K562 (cell line): ENCODE measurements at regions not wholly inside any gene's neighbourhood (a gene's known extent, or its start where the extent isn't known, plus 50 kb on each side); places are given as distances from the start of the nearest gene placed in this dataset.

ENCODE experiments used
- ATAC-seq: fragments of 200-7000 bp; cut with Tn5 transposase; 3 replicates; pipeline ENCODE4 v1.9.1; 2020; ENCODE audit warnings: moderate library complexity
- BruUV-seq: library from RNA; stranded (reverse); fragments of 400-500 nt; replicated peaks from 2 replicates; lab custom pipeline; 2021; lab: Mats Ljungman, UMichigan
- CTCF ChIA-PET: fragments of 300-600 bp; formaldehyde crosslinking; extraction: SDS; loops from one replicate; lab custom pipeline; 2021; ENCODE audit warnings: low intra/inter-chr PET ratio; lab: Yijun Ruan, JAX
- POLR2A ChIA-PET: fragments of 300-600, 350-650 bp; sonication (Branson Sonifier 250); formaldehyde crosslinking; extraction: SDS; loops from one replicate; lab custom pipeline; 2021; ENCODE audit warnings: antibody characterized with exemption, inconsistent platforms; lab: Yijun Ruan, JAX
- DNase-seq, 4 experiments: peaks; one replicate each; pipeline versions ENCODE4 v3.0.0 to v3.0.0-alpha.2; 2011 to 2018; ENCODE audit warnings: low spot score in 3 of 4, mixed read lengths in 3 of 4; ENCODE audit errors: extremely low read depth in 1 of 4
- FAIRE-seq: peaks from 2 replicates; lab custom pipeline; 2011; peaks lifted over from hg19 to GRCh38; lab: Jason Lieb, UNC
- H2AFZ ChIP-seq: 2 replicates; pipeline ENCODE4 v1.6.0; 2011; ENCODE audit warnings: low read depth, low read length, control low read depth, inconsistent platforms
- H3K27ac ChIP-seq: fragments of 200-600 bp; 3 replicates; pipeline ENCODE4 v1.8.0; 2011; ENCODE audit warnings: low read depth, mild to moderate bottlenecking, control low read depth, inconsistent platforms, low read length, moderate library complexity, mixed read lengths; ENCODE audit errors: extremely low read depth
- H3K27me3 ChIP-seq, 2 experiments: fragments of 300-600 bp in 1 of 2; 2 replicates in 1 of 2; 3 replicates in 1 of 2; pipeline versions ENCODE4 v1.6.0 to v1.8.0; 2011; ENCODE audit warnings: inconsistent platforms in 2 of 2, low read length in 2 of 2, mild to moderate bottlenecking in 1 of 2, mixed read lengths in 1 of 2, moderate library complexity in 1 of 2; ENCODE audit not compliant: control insufficient read depth in 2 of 2, insufficient read depth in 2 of 2
- H3K36me3 ChIP-seq: fragments of 300-600 bp; 3 replicates; pipeline ENCODE4 v1.8.0; 2011; ENCODE audit warnings: mild to moderate bottlenecking, low read length, inconsistent platforms; ENCODE audit not compliant: control insufficient read depth, insufficient read depth
- H3K4me1 ChIP-seq, 2 experiments: fragments of 200-600 bp in 1 of 2; replicated peaks in 1 of 2; 2 replicates in 1 of 2; 3 replicates in 1 of 2; pipeline versions ENCODE4 v1.5.1 to v1.8.0; 2011; ENCODE audit warnings: inconsistent platforms in 2 of 2, low read length in 2 of 2, mild to moderate bottlenecking in 1 of 2, mixed read lengths in 1 of 2, moderate library complexity in 1 of 2; ENCODE audit not compliant: control insufficient read depth in 2 of 2, insufficient read depth in 2 of 2
- H3K4me2 ChIP-seq: 2 replicates; pipeline ENCODE4 v1.6.1; 2011; ENCODE audit warnings: low read length, control low read depth, inconsistent platforms, mixed read lengths; ENCODE audit not compliant: insufficient read depth
- H3K4me3 ChIP-seq: fragments of 200-600 bp; sonication (generic), shearing (Covaris generic); 2 replicates; pipeline ENCODE4 v1.5.1; 2016; ENCODE audit warnings: control low read depth, inconsistent platforms
- H3K79me2 ChIP-seq: fragments of 200-600 bp; 3 replicates; pipeline ENCODE4 v1.8.0; 2011; ENCODE audit warnings: low read length, inconsistent platforms; ENCODE audit not compliant: control insufficient read depth, insufficient read depth
- H3K9ac ChIP-seq, 2 experiments: 2 replicates each; pipeline versions ENCODE4 v1.6.0 to v1.6.1; 2011; ENCODE audit warnings: low read depth in 2 of 2, low read length in 2 of 2, control low read depth in 1 of 2, inconsistent platforms in 1 of 2, mild to moderate bottlenecking in 1 of 2, mixed read lengths in 1 of 2; ENCODE audit not compliant: insufficient read depth in 1 of 2
- H3K9me1 ChIP-seq: one replicate; pipeline ENCODE4 v1.6.0; 2011; ENCODE audit warnings: inconsistent platforms, mild to moderate bottlenecking, low read length, moderate library complexity; ENCODE audit not compliant: control insufficient read depth, insufficient read depth
- H3K9me3 ChIP-seq: replicated peaks from 2 replicates; pipeline ENCODE4 v1.5.1; 2011; ENCODE audit warnings: low read depth, low read length, inconsistent platforms; ENCODE audit not compliant: control insufficient read depth, insufficient read depth
- H4K20me1 ChIP-seq: replicated peaks from 2 replicates; pipeline ENCODE4 v1.6.1; 2011; ENCODE audit warnings: low read length, inconsistent platforms, mixed read lengths; ENCODE audit not compliant: control insufficient read depth, insufficient read depth
- CGGBP1 ChIP-seq: fragments of 250-450 bp; sonication (Bioruptor Pico); IDR thresholded peaks from 2 replicates; pipeline ENCODE4 v1.9.0; 2021; ENCODE audit warnings: mild to moderate bottlenecking
- EP300 ChIP-seq: IDR thresholded peaks from 2 replicates; pipeline ENCODE4 v1.6.1; 2012; ENCODE audit warnings: low read length, improper control_type of control experiment
- FOS ChIP-seq: IDR thresholded peaks from 3 replicates; pipeline ENCODE4 v1.6.1; 2011; ENCODE audit not compliant: insufficient read length; ENCODE audit errors: extremely low read depth
- HMGN3 ChIP-seq: IDR thresholded peaks from 2 replicates; pipeline ENCODE4 v1.6.1; 2011; ENCODE audit warnings: borderline replicate concordance, low read depth, mild to moderate bottlenecking, mixed read lengths, low read length; ENCODE audit not compliant: insufficient read length; ENCODE audit errors: extremely low read depth
- PKNOX1 ChIP-seq: fragments of 450-650 bp; IDR thresholded peaks from 2 replicates; pipeline ENCODE4 v1.6.1; 2016
- TBP ChIP-seq: optimal IDR thresholded peaks from 2 replicates; pipeline ENCODE3; 2011; ENCODE audit warnings: low read depth, low read length, improper control_type of control experiment
- TCF7L2 ChIP-seq: fragments of 150-350 bp; IDR thresholded peaks from 2 replicates; pipeline ENCODE4 v1.6.1; 2016; ENCODE audit warnings: low read depth, mild to moderate bottlenecking, low read length, moderate library complexity
- TEAD1 ChIP-seq, 2 experiments: fragments of 450-650 bp in 1 of 2; sonication (generic) in 1 of 2; formaldehyde crosslinking; IDR thresholded peaks; 2 replicates each; pipeline versions ENCODE4 v1.4.0 to v1.8.0; 2020 to 2022; ENCODE audit warnings: mild to moderate bottlenecking in 2 of 2, missing genetic modification reagents in 1 of 2
- ZC3H4 ChIP-seq: sonication (generic); formaldehyde crosslinking; IDR thresholded peaks from 2 replicates; pipeline ENCODE4 v1.9.0; 2021; ENCODE audit warnings: missing genetic modification reagents, borderline replicate concordance
- ZKSCAN1 ChIP-seq: fragments of 150-350 bp; IDR thresholded peaks from 2 replicates; pipeline ENCODE4 v1.6.1; 2016; ENCODE audit warnings: low read depth, low read length
- ZNF134 ChIP-seq: fragments of 250-450 bp; sonication (Bioruptor Pico); conservative IDR thresholded peaks from 2 replicates; pipeline ENCODE4 v1.4.0; 2020
- ZNF766 ChIP-seq: fragments of 200-800 bp; sonication (Bioruptor generic); conservative IDR thresholded peaks from 2 replicates; pipeline ENCODE4 v1.6.1; 2016; ENCODE audit warnings: missing genetic modification characterization, missing compliant biosample characterization
- WGBS: fragments of 100-300 bp; shearing (Covaris generic); methylation state at CpG from one replicate; pipeline ENCODE4 v1.1.6; 2016; ENCODE audit warnings: low coverage, mixed read lengths; ENCODE audit not compliant: insufficient coverage; ENCODE audit errors: missing lambda C conversion rate; 5-methylcytosine and 5-hydroxymethylcytosine counted together
- in situ Hi-C: fragments of 300-500 bp; cut with MboI; formaldehyde crosslinking; loops from 4 replicates; pipeline ENCODE4 v1.15.0; 2018; ENCODE audit warnings: inconsistent platforms, mixed read lengths
- intact Hi-C: fragments of 100-400 bp; cut with micrococcal nuclease; formaldehyde crosslinking; loops from 2 replicates; pipeline ENCODE4 v1.14.2; 2022
- TF ChIP-seq, protein P1 (sequence below): fragments of 250-450 bp; sonication (Bioruptor Pico); IDR thresholded peaks from 2 replicates; pipeline ENCODE4 v1.5.0; 2020; ENCODE audit warnings: mild to moderate bottlenecking, borderline replicate concordance
- TF ChIP-seq, protein P2 (sequence below): IDR thresholded peaks from 3 replicates; pipeline ENCODE4 v1.6.1; 2011; ENCODE audit warnings: borderline replicate concordance, mild to moderate bottlenecking, moderate library complexity; ENCODE audit not compliant: insufficient read length; ENCODE audit errors: extremely low read depth

DNA sequence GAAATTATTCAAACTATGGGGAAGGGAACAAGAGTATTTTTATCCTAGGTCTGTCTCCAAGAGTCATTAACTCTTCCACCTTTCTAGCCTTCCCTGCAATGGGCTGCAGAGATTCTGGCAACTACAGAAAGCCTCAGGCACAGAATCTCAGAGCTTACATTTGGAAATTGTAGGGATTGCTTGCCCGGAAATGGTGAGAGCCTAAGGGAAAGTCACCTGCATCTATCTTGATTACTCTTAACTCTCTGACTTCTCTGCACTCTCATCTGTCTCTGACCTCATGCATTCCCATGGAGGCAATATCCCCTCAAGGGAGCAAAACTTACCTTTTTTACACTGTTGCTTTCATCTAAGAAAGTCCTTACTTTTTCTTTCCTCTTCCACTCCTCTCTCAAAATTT, 513.2 kb upstream of the MARCKS start:
- Histone ChIP-seq H3K27me3 (no peaks in the 10 kb centered on the region), H3K4me2 (no peak overlapping the region), H3K4me1 (no peaks in the 10 kb centered on the region), H3K9me1 (no peaks in the 10 kb centered on the region), H4K20me1 (no peaks in the 10 kb centered on the region), H2AFZ (no peak overlapping the region), H3K4me3 (no peak overlapping the region), H3K9me3 (no peaks in the 10 kb centered on the region)
- ATAC-seq: no peak
- 0% methylated on average over 1 of the region's 1 CpG for WGBS
- CTCF ChIA-PET: no interaction called here
- FAIRE-seq: no peak
- no peak for TF ChIP-seq CGGBP1 (CRISPR knock-in tag)
- TF ChIP-seq TBP: no peak
- no peak for TF ChIP-seq FOS
- no peak for TF ChIP-seq ZKSCAN1
- TF ChIP-seq, protein P1, sequence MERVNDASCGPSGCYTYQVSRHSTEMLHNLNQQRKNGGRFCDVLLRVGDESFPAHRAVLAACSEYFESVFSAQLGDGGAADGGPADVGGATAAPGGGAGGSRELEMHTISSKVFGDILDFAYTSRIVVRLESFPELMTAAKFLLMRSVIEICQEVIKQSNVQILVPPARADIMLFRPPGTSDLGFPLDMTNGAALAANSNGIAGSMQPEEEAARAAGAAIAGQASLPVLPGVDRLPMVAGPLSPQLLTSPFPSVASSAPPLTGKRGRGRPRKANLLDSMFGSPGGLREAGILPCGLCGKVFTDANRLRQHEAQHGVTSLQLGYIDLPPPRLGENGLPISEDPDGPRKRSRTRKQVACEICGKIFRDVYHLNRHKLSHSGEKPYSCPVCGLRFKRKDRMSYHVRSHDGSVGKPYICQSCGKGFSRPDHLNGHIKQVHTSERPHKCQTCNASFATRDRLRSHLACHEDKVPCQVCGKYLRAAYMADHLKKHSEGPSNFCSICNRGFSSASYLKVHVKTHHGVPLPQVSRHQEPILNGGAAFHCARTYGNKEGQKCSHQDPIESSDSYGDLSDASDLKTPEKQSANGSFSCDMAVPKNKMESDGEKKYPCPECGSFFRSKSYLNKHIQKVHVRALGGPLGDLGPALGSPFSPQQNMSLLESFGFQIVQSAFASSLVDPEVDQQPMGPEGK (CRISPR knock-in tag): no peak
- no peak for TF ChIP-seq PKNOX1
- TF ChIP-seq ZNF134: no peak
- no peak for TF ChIP-seq EP300
- TF ChIP-seq HMGN3: no peak
- no peak for TF ChIP-seq ZNF766 (CRISPR knock-in tag)
- TF ChIP-seq TCF7L2: no peak
- TF ChIP-seq ZC3H4 (CRISPR knock-in tag): no peak
- no peak for TF ChIP-seq TEAD1 (CRISPR knock-in tag; IDR thresholded peaks at IDR 0.05)
- TF ChIP-seq, protein P2, sequence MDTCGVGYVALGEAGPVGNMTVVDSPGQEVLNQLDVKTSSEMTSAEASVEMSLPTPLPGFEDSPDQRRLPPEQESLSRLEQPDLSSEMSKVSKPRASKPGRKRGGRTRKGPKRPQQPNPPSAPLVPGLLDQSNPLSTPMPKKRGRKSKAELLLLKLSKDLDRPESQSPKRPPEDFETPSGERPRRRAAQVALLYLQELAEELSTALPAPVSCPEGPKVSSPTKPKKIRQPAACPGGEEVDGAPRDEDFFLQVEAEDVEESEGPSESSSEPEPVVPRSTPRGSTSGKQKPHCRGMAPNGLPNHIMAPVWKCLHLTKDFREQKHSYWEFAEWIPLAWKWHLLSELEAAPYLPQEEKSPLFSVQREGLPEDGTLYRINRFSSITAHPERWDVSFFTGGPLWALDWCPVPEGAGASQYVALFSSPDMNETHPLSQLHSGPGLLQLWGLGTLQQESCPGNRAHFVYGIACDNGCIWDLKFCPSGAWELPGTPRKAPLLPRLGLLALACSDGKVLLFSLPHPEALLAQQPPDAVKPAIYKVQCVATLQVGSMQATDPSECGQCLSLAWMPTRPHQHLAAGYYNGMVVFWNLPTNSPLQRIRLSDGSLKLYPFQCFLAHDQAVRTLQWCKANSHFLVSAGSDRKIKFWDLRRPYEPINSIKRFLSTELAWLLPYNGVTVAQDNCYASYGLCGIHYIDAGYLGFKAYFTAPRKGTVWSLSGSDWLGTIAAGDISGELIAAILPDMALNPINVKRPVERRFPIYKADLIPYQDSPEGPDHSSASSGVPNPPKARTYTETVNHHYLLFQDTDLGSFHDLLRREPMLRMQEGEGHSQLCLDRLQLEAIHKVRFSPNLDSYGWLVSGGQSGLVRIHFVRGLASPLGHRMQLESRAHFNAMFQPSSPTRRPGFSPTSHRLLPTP: no peak
- TF ChIP-seq, all 486 proteins: peak for 0
- Histone ChIP-seq H3K27ac (no peak overlapping the region), H3K79me2 (no peaks in the 10 kb centered on the region), H3K36me3 (no peaks in the 10 kb centered on the region), H3K9ac (no peak overlapping the region)
- in situ Hi-C loops (no loop called here), intact Hi-C loops (no loop called here)
- POLR2A ChIA-PET: no interaction called here
- BruUV-seq: no TSS peak
- DNase-seq: no peak
